Endothelial cell of umbilical vein (primary cell): ENCODE measurements at regions not wholly inside any gene's neighbourhood (a gene's known extent, or its start where the extent isn't known, plus 50 kb on each side); places are given as distances from the start of the nearest gene placed in this dataset.

Source experiments
- MYC ChIP-seq: IDR thresholded peaks from one replicate; pipeline ENCODE4 v1.6.1; 2011; ENCODE audit warnings: mild to moderate bottlenecking, low read depth, low read length
- TF ChIP-seq, protein P1 (sequence below), 2 donors: IDR thresholded peaks; 1 replicate in 1 of 2; 2 replicates in 1 of 2; pipeline ENCODE4 v1.5.1; 2011; ENCODE audit warnings: low read length in 2 of 2, mild to moderate bottlenecking in 2 of 2, moderate library complexity in 2 of 2, control low read depth in 1 of 2, inconsistent platforms in 1 of 2, low read depth in 1 of 2; ENCODE audit not compliant: insufficient read depth in 1 of 2; ENCODE audit errors: extremely low read depth in 1 of 2
- TF ChIP-seq, protein P2 (sequence below): IDR thresholded peaks from 2 replicates; pipeline ENCODE4 v1.6.1; 2011; ENCODE audit not compliant: insufficient read depth, insufficient read length

DNA sequence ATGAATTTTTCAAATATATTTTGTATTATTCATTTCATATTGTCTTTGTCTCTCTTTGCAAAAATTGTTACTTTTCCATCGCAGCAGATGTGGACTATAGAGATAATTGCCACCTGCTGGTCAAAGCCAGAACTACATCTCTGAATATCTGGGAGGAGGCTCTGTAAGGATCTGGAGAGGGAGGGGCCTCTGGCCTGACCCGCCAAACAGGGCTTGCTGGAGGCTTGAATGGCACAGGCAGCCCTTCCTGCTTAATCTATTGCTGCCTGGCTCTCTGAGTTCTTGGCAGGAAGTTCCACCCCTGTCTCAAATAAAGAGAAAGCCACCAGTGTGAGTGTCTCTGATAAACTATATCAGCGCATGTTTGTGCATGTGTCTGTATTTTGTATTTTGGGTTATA, 132.4 kb downstream of the ZMAT1 start:
- TF ChIP-seq, protein P1, sequence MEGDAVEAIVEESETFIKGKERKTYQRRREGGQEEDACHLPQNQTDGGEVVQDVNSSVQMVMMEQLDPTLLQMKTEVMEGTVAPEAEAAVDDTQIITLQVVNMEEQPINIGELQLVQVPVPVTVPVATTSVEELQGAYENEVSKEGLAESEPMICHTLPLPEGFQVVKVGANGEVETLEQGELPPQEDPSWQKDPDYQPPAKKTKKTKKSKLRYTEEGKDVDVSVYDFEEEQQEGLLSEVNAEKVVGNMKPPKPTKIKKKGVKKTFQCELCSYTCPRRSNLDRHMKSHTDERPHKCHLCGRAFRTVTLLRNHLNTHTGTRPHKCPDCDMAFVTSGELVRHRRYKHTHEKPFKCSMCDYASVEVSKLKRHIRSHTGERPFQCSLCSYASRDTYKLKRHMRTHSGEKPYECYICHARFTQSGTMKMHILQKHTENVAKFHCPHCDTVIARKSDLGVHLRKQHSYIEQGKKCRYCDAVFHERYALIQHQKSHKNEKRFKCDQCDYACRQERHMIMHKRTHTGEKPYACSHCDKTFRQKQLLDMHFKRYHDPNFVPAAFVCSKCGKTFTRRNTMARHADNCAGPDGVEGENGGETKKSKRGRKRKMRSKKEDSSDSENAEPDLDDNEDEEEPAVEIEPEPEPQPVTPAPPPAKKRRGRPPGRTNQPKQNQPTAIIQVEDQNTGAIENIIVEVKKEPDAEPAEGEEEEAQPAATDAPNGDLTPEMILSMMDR (IDR thresholded peaks at IDR 0.05; ENCODE audit: extremely low read depth in 1 of 2, insufficient read depth in 1 of 2, low read depth in 1 of 2, low read length in 2 of 2): peak; percentile 40 to 52
- TF ChIP-seq, protein P2, sequence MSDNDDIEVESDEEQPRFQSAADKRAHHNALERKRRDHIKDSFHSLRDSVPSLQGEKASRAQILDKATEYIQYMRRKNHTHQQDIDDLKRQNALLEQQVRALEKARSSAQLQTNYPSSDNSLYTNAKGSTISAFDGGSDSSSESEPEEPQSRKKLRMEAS: no peak
- no peak for TF ChIP-seq MYC
